ENCODE measurements at regions not wholly inside any gene's neighbourhood (a gene's known extent, or its start where the extent isn't known, plus 50 kb on each side); places are given as distances from the start of the nearest gene placed in this dataset.

DNA sequence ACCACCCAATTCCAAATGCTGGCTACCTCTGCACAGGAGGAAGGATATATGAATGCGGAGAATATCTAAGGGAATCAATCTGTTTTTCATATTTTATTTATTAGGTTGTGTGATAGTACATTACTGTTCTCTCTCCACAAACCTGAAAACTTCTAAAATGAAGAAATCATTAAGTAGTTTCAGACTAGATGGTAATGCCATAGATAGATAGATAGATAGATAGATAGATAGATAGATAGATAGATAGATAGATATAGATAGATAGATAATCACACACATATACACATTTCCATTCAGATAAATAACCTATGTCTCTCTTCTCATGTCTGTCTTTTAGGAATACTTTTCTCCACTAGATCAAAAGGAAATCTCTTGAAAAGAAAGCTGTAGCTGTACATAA lies 126.1 kb upstream of the TSPAN8 start:
- TF ChIP-seq, protein P1, sequence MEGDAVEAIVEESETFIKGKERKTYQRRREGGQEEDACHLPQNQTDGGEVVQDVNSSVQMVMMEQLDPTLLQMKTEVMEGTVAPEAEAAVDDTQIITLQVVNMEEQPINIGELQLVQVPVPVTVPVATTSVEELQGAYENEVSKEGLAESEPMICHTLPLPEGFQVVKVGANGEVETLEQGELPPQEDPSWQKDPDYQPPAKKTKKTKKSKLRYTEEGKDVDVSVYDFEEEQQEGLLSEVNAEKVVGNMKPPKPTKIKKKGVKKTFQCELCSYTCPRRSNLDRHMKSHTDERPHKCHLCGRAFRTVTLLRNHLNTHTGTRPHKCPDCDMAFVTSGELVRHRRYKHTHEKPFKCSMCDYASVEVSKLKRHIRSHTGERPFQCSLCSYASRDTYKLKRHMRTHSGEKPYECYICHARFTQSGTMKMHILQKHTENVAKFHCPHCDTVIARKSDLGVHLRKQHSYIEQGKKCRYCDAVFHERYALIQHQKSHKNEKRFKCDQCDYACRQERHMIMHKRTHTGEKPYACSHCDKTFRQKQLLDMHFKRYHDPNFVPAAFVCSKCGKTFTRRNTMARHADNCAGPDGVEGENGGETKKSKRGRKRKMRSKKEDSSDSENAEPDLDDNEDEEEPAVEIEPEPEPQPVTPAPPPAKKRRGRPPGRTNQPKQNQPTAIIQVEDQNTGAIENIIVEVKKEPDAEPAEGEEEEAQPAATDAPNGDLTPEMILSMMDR (conservative IDR thresholded peaks at IDR 0.05; ENCODE audit: low read length), result no peak
- TF ChIP-seq EZH2phosphoT487 (IDR thresholded peaks at IDR 0.05; ENCODE audit: borderline replicate concordance, low read depth, low read length), result no peak
- Histone ChIP-seq H3K79me2 (ENCODE audit: insufficient read depth, low read depth, low read length) (no peaks in the 10 kb centered on the region), H3K9me3 (ENCODE audit: low read length) (no peaks in the 10 kb centered on the region), H3K9me2 (ENCODE audit: insufficient read depth, low read length) (no peaks in the 10 kb centered on the region), H3K4me1 (ENCODE audit: insufficient read depth, low read length, poor library complexity, severe bottlenecking) (no peaks in the 10 kb centered on the region), H3K4me2 (ENCODE audit: low read length) (no peak overlapping the region), H4K20me1 (ENCODE audit: insufficient read depth, low read length) (no peaks in the 10 kb centered on the region), H3K4me3 (ENCODE audit: low read depth, low read length, poor library complexity, severe bottlenecking) (no peak overlapping the region), H3K27ac (ENCODE audit: low read depth, low read length, poor library complexity, severe bottlenecking) (no peak overlapping the region), H2AFZ (ENCODE audit: low read length) (no peak overlapping the region), H3K36me3 (ENCODE audit: insufficient read depth, low read length) (no peaks in the 10 kb centered on the region)
- intact Hi-C loops (cut with micrococcal nuclease; ENCODE audit: unreplicated experiment), result no loop called here
- ChIA-PET POLR2A (no interaction called here), CTCF (ENCODE audit: unreplicated experiment) (no interaction called here)
- no TSS peak for BruUV-seq (replicated peaks)
- no peak for DNase-seq (ENCODE audit: low spot score)

- Histone ChIP-seq H3K9me3 (ENCODE audit: low read length) (no peaks in the 10 kb centered on the region), H3K4me2 (ENCODE audit: low read length) (no peak overlapping the region), H3K79me2 (ENCODE audit: insufficient read depth, low read depth, low read length) (no peaks in the 10 kb centered on the region), H3K4me1 (ENCODE audit: insufficient read depth, low read length, poor library complexity, severe bottlenecking) (no peaks in the 10 kb centered on the region), H2AFZ (ENCODE audit: low read length) (no peak overlapping the region), H3K36me3 (ENCODE audit: insufficient read depth, low read length) (no peaks in the 10 kb centered on the region), H4K20me1 (ENCODE audit: insufficient read depth, low read length) (no peaks in the 10 kb centered on the region), H3K4me3 (ENCODE audit: low read depth, low read length, poor library complexity, severe bottlenecking) (no peak overlapping the region), H3K27ac (ENCODE audit: low read depth, low read length, poor library complexity, severe bottlenecking) (no peak overlapping the region), H3K9me2 (ENCODE audit: insufficient read depth, low read length) (no peaks in the 10 kb centered on the region)
- BruUV-seq (replicated peaks), result no TSS peak
- DNase-seq (ENCODE audit: low spot score), result no peak
- POLR2A ChIA-PET, result no interaction called here
- intact Hi-C loops (cut with micrococcal nuclease; ENCODE audit: unreplicated experiment), result no loop called here
- CTCF ChIA-PET (ENCODE audit: unreplicated experiment), result no interaction called here
- TF ChIP-seq, protein P1 (conservative IDR thresholded peaks at IDR 0.05; ENCODE audit: low read length), result no peak
- TF ChIP-seq EZH2phosphoT487 (IDR thresholded peaks at IDR 0.05; ENCODE audit: borderline replicate concordance, low read depth, low read length), result no peak
Measured at GRCh38 chr12:71282925-71283324, 125.1 kb upstream of the TSPAN8 start.

DNA sequence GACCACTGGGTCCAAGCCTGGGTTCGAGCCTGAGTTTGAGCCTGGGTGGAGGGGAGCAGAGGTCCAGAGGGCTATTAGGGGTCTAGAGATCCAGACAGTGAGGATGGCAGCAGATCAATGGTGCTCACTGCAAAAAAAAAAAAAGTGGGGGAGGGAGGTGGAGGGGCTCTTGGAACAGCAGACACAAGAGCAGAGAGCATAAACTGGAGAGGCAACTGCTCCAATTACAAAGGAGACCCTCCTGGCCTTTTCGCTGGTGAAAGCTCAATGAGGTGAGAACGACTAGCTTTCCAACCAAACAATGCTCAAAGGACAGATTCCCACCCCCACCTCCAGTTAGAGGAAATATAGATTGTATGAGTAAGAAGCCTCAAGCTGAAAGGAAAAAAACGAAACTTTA lies 124.2 kb upstream of the TSPAN8 start:
- no peaks in the 10 kb centered on the region for H4K20me1 ChIP-seq (ENCODE audit: insufficient read depth, low read length)
- CTCF ChIA-PET (ENCODE audit: unreplicated experiment), result no interaction called here
- POLR2A ChIA-PET, result interaction anchor here (0.6 to 0.7 kb wide), 2 partner anchors 72 to 1164 kb away, joined by 3 to 4 read pairs; no protein-coding TSS in a partner anchor

More for the DNA sequence above, 124.2 kb upstream of the TSPAN8 start:
- H3K4me1 ChIP-seq (ENCODE audit: insufficient read depth, low read length, poor library complexity, severe bottlenecking), result no peaks in the 10 kb centered on the region
- TF ChIP-seq EZH2phosphoT487 (IDR thresholded peaks at IDR 0.05; ENCODE audit: borderline replicate concordance, low read depth, low read length), result no peak
- TF ChIP-seq, protein P1 (conservative IDR thresholded peaks at IDR 0.05; ENCODE audit: low read length), result no peak
- no peak overlapping the region for H3K4me3 ChIP-seq (ENCODE audit: low read depth, low read length, poor library complexity, severe bottlenecking)
- no peak overlapping the region for H2AFZ ChIP-seq (ENCODE audit: low read length)
- H3K27ac ChIP-seq (ENCODE audit: low read depth, low read length, poor library complexity, severe bottlenecking), result no peak overlapping the region
- H3K36me3 ChIP-seq (ENCODE audit: insufficient read depth, low read length), result no peaks in the 10 kb centered on the region
- H3K9me3 ChIP-seq (ENCODE audit: low read length), result no peaks in the 10 kb centered on the region
- no peaks in the 10 kb centered on the region for H3K9me2 ChIP-seq (ENCODE audit: insufficient read depth, low read length)
- DNase-seq (ENCODE audit: low spot score), result no peak
- intact Hi-C loops (cut with micrococcal nuclease; ENCODE audit: unreplicated experiment), result no loop called here
- BruUV-seq (replicated peaks), result no TSS peak
- no peak overlapping the region for H3K4me2 ChIP-seq (ENCODE audit: low read length)
- H3K79me2 ChIP-seq (ENCODE audit: insufficient read depth, low read depth, low read length), result no peaks in the 10 kb centered on the region
